ENCODE measurements at regions not wholly inside any gene's neighbourhood (a gene's known extent, or its start where the extent isn't known, plus 50 kb on each side); places are given as distances from the start of the nearest gene placed in this dataset.

- no peak overlapping the region for H2BK120ac ChIP-seq (ENCODE audit: low read depth, low read length)
- H3K9me3 ChIP-seq (replicated peaks in 1 of 2; ENCODE audit: control insufficient read depth in 2 of 2, insufficient read depth in 1 of 2, low read depth in 1 of 2, low read length in 2 of 2), result peaks cover 2 to 3% of the 10 kb centered on the region in 2 donors
- no peak overlapping the region for H2BK12ac ChIP-seq (ENCODE audit: low read length)
- H3K27ac ChIP-seq (replicated peaks; ENCODE audit: low read length), result no peak overlapping the region
- DNase-seq (ENCODE audit: low spot score), result no peak
- peaks cover 3 to 17% of the 10 kb centered on the region in 2 donors for H3K4me1 ChIP-seq (ENCODE audit: control insufficient read depth in 2 of 2, insufficient read depth in 1 of 2, low read depth in 1 of 2, low read length in 2 of 2)
- no peak overlapping the region for H3K9ac ChIP-seq (ENCODE audit: low read depth, low read length, poor library complexity)
- H3K4me2 ChIP-seq (ENCODE audit: insufficient read depth, low read length, poor library complexity, severe bottlenecking), result no peak overlapping the region
- no peak overlapping the region for H3K23ac ChIP-seq (ENCODE audit: low read depth, low read length, poor library complexity)
- H3K27me3 ChIP-seq (ENCODE audit: control insufficient read depth in 3 of 3, insufficient read depth in 3 of 3, low read depth in 1 of 3, low read length in 3 of 3), result no peaks in the 10 kb centered on the region
- H2BK5ac ChIP-seq (ENCODE audit: low read length), result no peak overlapping the region
- H3K79me1 ChIP-seq (ENCODE audit: low read depth, low read length), result no peaks in the 10 kb centered on the region
- no peak overlapping the region for H3K4ac ChIP-seq (ENCODE audit: low read length)
- no peak overlapping the region for H2AK5ac ChIP-seq (ENCODE audit: low read depth, low read length)
- no peak overlapping the region for H3K18ac ChIP-seq (ENCODE audit: low read length)
- H2AFZ ChIP-seq (ENCODE audit: low read length), result no peak overlapping the region
- no peaks in the 10 kb centered on the region for H3K36me3 ChIP-seq (replicated peaks in 1 of 2; ENCODE audit: control insufficient read depth in 2 of 2, insufficient read depth in 2 of 2, low read length in 2 of 2)
- H3K14ac ChIP-seq (ENCODE audit: low read length), result no peak overlapping the region
- H4K8ac ChIP-seq (ENCODE audit: low read depth, low read length), result no peak overlapping the region
- no peak overlapping the region for H4K91ac ChIP-seq (ENCODE audit: low read depth, low read length, poor library complexity)
- no CpG with 5 or more reads among the region's 10 CpGs for WGBS, 2 donors (ENCODE audit: extremely low coverage in 2 of 2, insufficient read length in 2 of 2, insufficient replicate concordance in 1 of 2)
- no peak overlapping the region for H2BK15ac ChIP-seq (ENCODE audit: low read length)
- no peak overlapping the region for H3K4me3 ChIP-seq (ENCODE audit: low read length in 2 of 2)
Observed at GRCh38 chr2:136052369-136053362, 65.3 kb downstream of the CXCR4 start.

GRCh38 chr2:136051725-136052048 is 66.3 kb upstream of the DARS1 start:
- no peak overlapping the region for H3K14ac ChIP-seq (ENCODE audit: low read length)
- H3K9me3 ChIP-seq (replicated peaks in 1 of 2; ENCODE audit: control insufficient read depth in 2 of 2, insufficient read depth in 1 of 2, low read depth in 1 of 2, low read length in 2 of 2), result peaks cover 0 to 3% of the 10 kb centered on the region in 2 donors
- no peak overlapping the region for H4K91ac ChIP-seq (ENCODE audit: low read depth, low read length, poor library complexity)
- H2BK5ac ChIP-seq (ENCODE audit: low read length), result no peak overlapping the region
- no peaks in the 10 kb centered on the region for H3K79me1 ChIP-seq (ENCODE audit: low read depth, low read length)
- H3K4ac ChIP-seq (ENCODE audit: low read length), result no peak overlapping the region
- no peak overlapping the region for H3K9ac ChIP-seq (ENCODE audit: low read depth, low read length, poor library complexity)
- no peaks in the 10 kb centered on the region for H3K36me3 ChIP-seq (replicated peaks in 1 of 2; ENCODE audit: control insufficient read depth in 2 of 2, insufficient read depth in 2 of 2, low read length in 2 of 2)
- no peak overlapping the region for H3K27ac ChIP-seq (replicated peaks; ENCODE audit: low read length)
- H3K4me3 ChIP-seq (ENCODE audit: low read length in 2 of 2), result no peak overlapping the region
- no peak overlapping the region for H2BK15ac ChIP-seq (ENCODE audit: low read length)
- H3K18ac ChIP-seq (ENCODE audit: low read length), result no peak overlapping the region
- DNase-seq (ENCODE audit: low spot score), result no peak
- H2BK120ac ChIP-seq (ENCODE audit: low read depth, low read length), result no peak overlapping the region
- H2BK12ac ChIP-seq (ENCODE audit: low read length), result no peak overlapping the region
- no peak overlapping the region for H3K4me2 ChIP-seq (ENCODE audit: insufficient read depth, low read length, poor library complexity, severe bottlenecking)
- H3K4me1 ChIP-seq (ENCODE audit: control insufficient read depth in 2 of 2, insufficient read depth in 1 of 2, low read depth in 1 of 2, low read length in 2 of 2), result peaks cover 3 to 10% of the 10 kb centered on the region in 2 donors
- no peak overlapping the region for H3K23ac ChIP-seq (ENCODE audit: low read depth, low read length, poor library complexity)
- no peak overlapping the region for H2AK5ac ChIP-seq (ENCODE audit: low read depth, low read length)
- H4K8ac ChIP-seq (ENCODE audit: low read depth, low read length), result no peak overlapping the region
- H3K27me3 ChIP-seq (ENCODE audit: control insufficient read depth in 3 of 3, insufficient read depth in 3 of 3, low read depth in 1 of 3, low read length in 3 of 3), result no peaks in the 10 kb centered on the region
- no peak overlapping the region for H2AFZ ChIP-seq (ENCODE audit: low read length)

GRCh38 chr2:136051001-136051724 is 65.7 kb upstream of the DARS1 start:
- H3K27me3 ChIP-seq (ENCODE audit: control insufficient read depth in 3 of 3, insufficient read depth in 3 of 3, low read depth in 1 of 3, low read length in 3 of 3), result no peaks in the 10 kb centered on the region
- no peak overlapping the region for H2BK15ac ChIP-seq (ENCODE audit: low read length)
- H3K14ac ChIP-seq (ENCODE audit: low read length), result no peak overlapping the region
- no peak overlapping the region for H2BK5ac ChIP-seq (ENCODE audit: low read length)
- no peak overlapping the region for H2AK5ac ChIP-seq (ENCODE audit: low read depth, low read length)
- no peak overlapping the region for H4K91ac ChIP-seq (ENCODE audit: low read depth, low read length, poor library complexity)
- H2BK12ac ChIP-seq (ENCODE audit: low read length), result no peak overlapping the region
- no peak overlapping the region for H3K18ac ChIP-seq (ENCODE audit: low read length)
- no peaks in the 10 kb centered on the region for H3K36me3 ChIP-seq (replicated peaks in 1 of 2; ENCODE audit: control insufficient read depth in 2 of 2, insufficient read depth in 2 of 2, low read length in 2 of 2)
- peaks cover 0 to 3% of the 10 kb centered on the region in 2 donors for H3K9me3 ChIP-seq (replicated peaks in 1 of 2; ENCODE audit: control insufficient read depth in 2 of 2, insufficient read depth in 1 of 2, low read depth in 1 of 2, low read length in 2 of 2)
- no peak overlapping the region for H3K27ac ChIP-seq (replicated peaks; ENCODE audit: low read length)
- H3K23ac ChIP-seq (ENCODE audit: low read depth, low read length, poor library complexity), result no peak overlapping the region
- DNase-seq (ENCODE audit: low spot score), result no peak
- no peak overlapping the region for H3K9ac ChIP-seq (ENCODE audit: low read depth, low read length, poor library complexity)
- no peaks in the 10 kb centered on the region for H3K79me1 ChIP-seq (ENCODE audit: low read depth, low read length)
- no peak overlapping the region for H3K4me3 ChIP-seq (ENCODE audit: low read length in 2 of 2)
- no peak overlapping the region for H4K8ac ChIP-seq (ENCODE audit: low read depth, low read length)
- no peak overlapping the region for H2BK120ac ChIP-seq (ENCODE audit: low read depth, low read length)
- H3K4me1 ChIP-seq (ENCODE audit: control insufficient read depth in 2 of 2, insufficient read depth in 1 of 2, low read depth in 1 of 2, low read length in 2 of 2), result peaks cover 3 to 10% of the 10 kb centered on the region in 2 donors
- no peak overlapping the region for H3K4ac ChIP-seq (ENCODE audit: low read length)
- H3K4me2 ChIP-seq (ENCODE audit: insufficient read depth, low read length, poor library complexity, severe bottlenecking), result no peak overlapping the region
- WGBS, 2 donors (ENCODE audit: extremely low coverage in 2 of 2, insufficient read length in 2 of 2, insufficient replicate concordance in 1 of 2), result no CpG with 5 or more reads among the region's 2 CpGs
- H2AFZ ChIP-seq (ENCODE audit: low read length), result no peak overlapping the region
